IPS-18c (cell line): ENCODE measurements at regions not wholly inside any gene's neighbourhood (a gene's known extent, or its start where the extent isn't known, plus 50 kb on each side); places are given as distances from the start of the nearest gene placed in this dataset.

Source experiments
- H3K4me3 ChIP-seq: 2 replicates; pipeline ENCODE4 v1.7.0; 2013; ENCODE audit warnings: low read depth, mild to moderate bottlenecking, low read length, moderate library complexity; ENCODE audit not compliant: insufficient read depth
- H3K9me3 ChIP-seq: one replicate; pipeline ENCODE4 v1.6.1; 2013; ENCODE audit warnings: mild to moderate bottlenecking, low read length, moderate library complexity; ENCODE audit not compliant: control insufficient read depth, insufficient read depth

- Histone ChIP-seq H3K4me3 (no peak overlapping the region), H3K9me3 (no peaks in the 10 kb centered on the region)
These were observed 53.8 kb upstream of the SYT13 start for GRCh38 chr11:45339729-45340519.

GRCh38 chr11:45337583-45338360, 51.6 kb upstream of the SYT13 start:
- no peak overlapping the region for H3K4me3 ChIP-seq
- H3K9me3 ChIP-seq = no peaks in the 10 kb centered on the region

GRCh38 chr11:45336136-45336535, 50.0 kb upstream of the SYT13 start:
- no peak overlapping the region for H3K4me3 ChIP-seq
- no peaks in the 10 kb centered on the region for H3K9me3 ChIP-seq
